ENCODE measurements at regions not wholly inside any gene's neighbourhood (a gene's known extent, or its start where the extent isn't known, plus 50 kb on each side); places are given as distances from the start of the nearest gene placed in this dataset.

DNA sequence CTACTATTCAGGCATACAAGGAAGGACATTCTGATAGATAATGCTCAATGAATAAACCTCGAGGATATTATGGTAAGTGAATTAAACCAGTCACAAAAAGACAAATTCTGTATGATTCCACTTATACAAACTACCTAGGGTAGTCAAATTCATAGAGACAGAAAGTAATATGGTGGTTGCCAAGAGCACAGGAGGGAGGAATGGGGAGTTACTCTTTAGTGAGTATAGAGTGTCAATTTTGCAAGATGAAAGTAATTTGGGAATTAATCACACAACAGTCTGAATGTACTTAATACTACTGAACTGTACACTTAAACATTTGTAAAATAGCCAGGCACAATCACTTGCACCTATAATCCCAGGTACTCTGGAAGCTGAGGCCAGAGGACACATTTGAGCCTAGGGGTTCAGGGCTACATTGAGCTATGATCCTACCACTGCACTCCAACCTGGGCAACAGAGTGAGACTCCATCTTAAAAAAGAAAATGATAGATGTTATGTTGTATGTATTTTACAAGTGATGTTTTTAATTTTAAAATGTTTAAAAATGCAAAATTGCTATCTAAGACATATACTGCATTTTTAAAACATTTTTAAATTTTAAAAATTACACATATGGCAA is 91.0 kb downstream of the NPAP1 start:
- no peak overlapping the region for H3K4me3 ChIP-seq
- no peaks in the 10 kb centered on the region for H3K9me3 ChIP-seq
- no peak overlapping the region for H3K27ac ChIP-seq
- POLR2A ChIA-PET: no interaction called here
- TF ChIP-seq HDAC2 (IDR thresholded peaks at IDR 0.05) (no peak), PHF8 (IDR thresholded peaks at IDR 0.05; ENCODE audit: borderline replicate concordance, low read depth) (no peak), EHF (CRISPR knock-in tag; IDR thresholded peaks at IDR 0.05) (no peak), JUNB (IDR thresholded peaks at IDR 0.05) (no peak)
- TF ChIP-seq, protein P1, sequence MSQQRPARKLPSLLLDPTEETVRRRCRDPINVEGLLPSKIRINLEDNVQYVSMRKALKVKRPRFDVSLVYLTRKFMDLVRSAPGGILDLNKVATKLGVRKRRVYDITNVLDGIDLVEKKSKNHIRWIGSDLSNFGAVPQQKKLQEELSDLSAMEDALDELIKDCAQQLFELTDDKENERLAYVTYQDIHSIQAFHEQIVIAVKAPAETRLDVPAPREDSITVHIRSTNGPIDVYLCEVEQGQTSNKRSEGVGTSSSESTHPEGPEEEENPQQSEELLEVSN (IDR thresholded peaks at IDR 0.05; ENCODE audit: borderline replicate concordance, low read depth): no peak
- TF ChIP-seq, protein P2, sequence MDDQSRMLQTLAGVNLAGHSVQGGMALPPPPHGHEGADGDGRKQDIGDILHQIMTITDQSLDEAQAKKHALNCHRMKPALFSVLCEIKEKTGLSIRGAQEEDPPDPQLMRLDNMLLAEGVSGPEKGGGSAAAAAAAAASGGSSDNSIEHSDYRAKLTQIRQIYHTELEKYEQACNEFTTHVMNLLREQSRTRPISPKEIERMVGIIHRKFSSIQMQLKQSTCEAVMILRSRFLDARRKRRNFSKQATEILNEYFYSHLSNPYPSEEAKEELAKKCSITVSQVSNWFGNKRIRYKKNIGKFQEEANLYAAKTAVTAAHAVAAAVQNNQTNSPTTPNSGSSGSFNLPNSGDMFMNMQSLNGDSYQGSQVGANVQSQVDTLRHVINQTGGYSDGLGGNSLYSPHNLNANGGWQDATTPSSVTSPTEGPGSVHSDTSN (IDR thresholded peaks at IDR 0.05): no peak
- 0% methylated on average over 1 of the region's 1 CpG for WGBS (ENCODE audit: missing lambda C conversion rate)
- FAIRE-seq (no peak), DNase-seq (ENCODE audit: low read depth in 1 of 2, low spot score in 1 of 2) (no peak), ATAC-seq (no peak)
- H3K4me2 ChIP-seq: no peak overlapping the region
- CTCF ChIA-PET: no interaction called here
- no peaks in the 10 kb centered on the region for H3K4me1 ChIP-seq

DNA sequence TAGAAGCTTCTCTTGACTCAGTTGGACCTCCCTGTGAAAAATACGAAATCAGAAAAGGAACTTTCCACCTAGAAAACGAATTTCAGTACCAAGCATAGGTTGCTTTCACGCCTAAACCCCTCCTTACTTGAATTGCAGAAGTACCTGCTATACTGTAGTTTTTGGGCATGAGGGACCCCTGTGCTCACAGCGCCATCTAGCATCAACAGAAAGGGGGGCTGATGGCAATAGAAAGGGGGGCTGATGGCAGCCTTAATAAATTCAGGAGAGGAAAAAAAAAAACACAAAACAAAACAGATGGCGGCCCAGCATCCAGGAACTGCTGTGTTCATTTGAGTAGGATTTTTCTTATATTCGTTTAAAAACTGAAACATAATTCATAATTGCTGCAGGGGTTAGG is 96.7 kb downstream of the NPAP1 start:
- no peak overlapping the region for H3K4me3 ChIP-seq
- ATAC-seq (no peak), DNase-seq (ENCODE audit: low read depth in 1 of 2, low spot score in 1 of 2) (no peak), FAIRE-seq (no peak)
- H3K4me2 ChIP-seq: no peak overlapping the region
- ChIA-PET CTCF (no interaction called here), POLR2A (no interaction called here)
- H3K4me1 ChIP-seq: no peaks in the 10 kb centered on the region
- WGBS (ENCODE audit: missing lambda C conversion rate): 20% methylated on average over 6 of the region's 6 CpGs
- TF ChIP-seq KDM1A (IDR thresholded peaks at IDR 0.05; ENCODE audit: low read depth): no peak
- TF ChIP-seq, protein P3, sequence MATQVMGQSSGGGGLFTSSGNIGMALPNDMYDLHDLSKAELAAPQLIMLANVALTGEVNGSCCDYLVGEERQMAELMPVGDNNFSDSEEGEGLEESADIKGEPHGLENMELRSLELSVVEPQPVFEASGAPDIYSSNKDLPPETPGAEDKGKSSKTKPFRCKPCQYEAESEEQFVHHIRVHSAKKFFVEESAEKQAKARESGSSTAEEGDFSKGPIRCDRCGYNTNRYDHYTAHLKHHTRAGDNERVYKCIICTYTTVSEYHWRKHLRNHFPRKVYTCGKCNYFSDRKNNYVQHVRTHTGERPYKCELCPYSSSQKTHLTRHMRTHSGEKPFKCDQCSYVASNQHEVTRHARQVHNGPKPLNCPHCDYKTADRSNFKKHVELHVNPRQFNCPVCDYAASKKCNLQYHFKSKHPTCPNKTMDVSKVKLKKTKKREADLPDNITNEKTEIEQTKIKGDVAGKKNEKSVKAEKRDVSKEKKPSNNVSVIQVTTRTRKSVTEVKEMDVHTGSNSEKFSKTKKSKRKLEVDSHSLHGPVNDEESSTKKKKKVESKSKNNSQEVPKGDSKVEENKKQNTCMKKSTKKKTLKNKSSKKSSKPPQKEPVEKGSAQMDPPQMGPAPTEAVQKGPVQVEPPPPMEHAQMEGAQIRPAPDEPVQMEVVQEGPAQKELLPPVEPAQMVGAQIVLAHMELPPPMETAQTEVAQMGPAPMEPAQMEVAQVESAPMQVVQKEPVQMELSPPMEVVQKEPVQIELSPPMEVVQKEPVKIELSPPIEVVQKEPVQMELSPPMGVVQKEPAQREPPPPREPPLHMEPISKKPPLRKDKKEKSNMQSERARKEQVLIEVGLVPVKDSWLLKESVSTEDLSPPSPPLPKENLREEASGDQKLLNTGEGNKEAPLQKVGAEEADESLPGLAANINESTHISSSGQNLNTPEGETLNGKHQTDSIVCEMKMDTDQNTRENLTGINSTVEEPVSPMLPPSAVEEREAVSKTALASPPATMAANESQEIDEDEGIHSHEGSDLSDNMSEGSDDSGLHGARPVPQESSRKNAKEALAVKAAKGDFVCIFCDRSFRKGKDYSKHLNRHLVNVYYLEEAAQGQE (IDR thresholded peaks at IDR 0.05): no peak
- TF ChIP-seq EHF (CRISPR knock-in tag; IDR thresholded peaks at IDR 0.05): no peak
- TF ChIP-seq, protein P1 (IDR thresholded peaks at IDR 0.05; ENCODE audit: borderline replicate concordance, low read depth): no peak
- no peak for TF ChIP-seq TP53 (CRISPR knock-in tag; IDR thresholded peaks at IDR 0.05)
- TF ChIP-seq, protein P4, sequence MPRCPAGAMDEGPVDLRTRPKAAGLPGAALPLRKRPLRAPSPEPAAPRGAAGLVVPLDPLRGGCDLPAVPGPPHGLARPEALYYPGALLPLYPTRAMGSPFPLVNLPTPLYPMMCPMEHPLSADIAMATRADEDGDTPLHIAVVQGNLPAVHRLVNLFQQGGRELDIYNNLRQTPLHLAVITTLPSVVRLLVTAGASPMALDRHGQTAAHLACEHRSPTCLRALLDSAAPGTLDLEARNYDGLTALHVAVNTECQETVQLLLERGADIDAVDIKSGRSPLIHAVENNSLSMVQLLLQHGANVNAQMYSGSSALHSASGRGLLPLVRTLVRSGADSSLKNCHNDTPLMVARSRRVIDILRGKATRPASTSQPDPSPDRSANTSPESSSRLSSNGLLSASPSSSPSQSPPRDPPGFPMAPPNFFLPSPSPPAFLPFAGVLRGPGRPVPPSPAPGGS (IDR thresholded peaks at IDR 0.05): no peak
- TF ChIP-seq JUN (IDR thresholded peaks at IDR 0.05): no peak
- TF ChIP-seq CEBPB (IDR thresholded peaks at IDR 0.05): no peak
- H3K27ac ChIP-seq: no peak overlapping the region
- H3K9me3 ChIP-seq: no peaks in the 10 kb centered on the region

DNA sequence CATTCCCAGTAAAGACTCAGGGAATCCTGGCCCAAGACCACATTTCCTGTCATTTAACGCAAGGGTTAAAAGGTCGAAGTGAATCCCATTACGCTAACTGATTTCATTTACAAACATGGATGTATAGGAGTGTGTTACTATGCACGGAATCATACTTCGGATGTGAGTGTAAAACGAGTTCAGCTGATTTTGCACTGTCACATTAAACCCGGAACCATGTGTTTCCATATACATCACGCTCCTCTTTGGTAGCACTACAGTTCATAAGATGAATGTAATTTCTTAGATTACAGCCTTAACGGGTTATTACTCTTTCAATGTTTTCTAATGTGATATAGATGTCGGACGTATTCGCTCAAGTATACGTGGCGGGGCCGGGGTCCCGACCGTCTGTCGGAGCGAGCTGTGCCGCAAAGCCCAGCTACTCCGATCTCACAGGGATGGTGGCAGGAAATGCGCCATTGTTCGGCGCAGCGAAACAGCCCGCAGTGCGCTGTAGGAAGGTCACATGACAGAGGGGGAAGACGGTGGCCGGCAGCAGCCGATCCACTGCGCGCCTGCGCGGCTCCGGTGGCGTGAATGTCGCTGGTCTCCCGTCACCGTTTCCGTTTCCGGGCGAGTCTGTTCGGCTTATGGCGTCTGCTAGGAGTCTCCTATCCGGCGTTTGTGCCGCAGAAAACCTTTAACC is 97.3 kb downstream of the NPAP1 start:
- ChIA-PET POLR2A (no interaction called here), CTCF (no interaction called here)
- ATAC-seq: no peak
- WGBS (ENCODE audit: missing lambda C conversion rate): 64% methylated on average over 47 of the region's 47 CpGs
- no peaks in the 10 kb centered on the region for H3K9me3 ChIP-seq
- no peak overlapping the region for H3K4me3 ChIP-seq
- no peak overlapping the region for H3K27ac ChIP-seq
- no peak for DNase-seq (ENCODE audit: low read depth in 1 of 2, low spot score in 1 of 2)
- TF ChIP-seq, protein P4 (IDR thresholded peaks at IDR 0.05): no peak
- TF ChIP-seq SREBF2 (IDR thresholded peaks at IDR 0.05) (no peak), RARB (CRISPR knock-in tag; IDR thresholded peaks at IDR 0.05) (no peak), TP53 (CRISPR knock-in tag; IDR thresholded peaks at IDR 0.05) (no peak), NR3C1 (IDR thresholded peaks at IDR 0.05) (no peak), RNF2 (IDR thresholded peaks at IDR 0.05; ENCODE audit: borderline replicate concordance, low read depth) (no peak)
- H3K4me1 ChIP-seq: no peaks in the 10 kb centered on the region
- H3K4me2 ChIP-seq: no peak overlapping the region
- FAIRE-seq: no peak

All from A549 (cell line).